ENCODE measurements at regions not wholly inside any gene's neighbourhood (a gene's known extent, or its start where the extent isn't known, plus 50 kb on each side); places are given as distances from the start of the nearest gene placed in this dataset.

- TF ChIP-seq PATZ1 (tag by site-specific recombination; IDR thresholded peaks at IDR 0.05) (no peak), TRIM28 (IDR thresholded peaks at IDR 0.05; ENCODE audit: borderline replicate concordance, low read length) (no peak), ZNF324 (tag by site-specific recombination; IDR thresholded peaks at IDR 0.05) (no peak), ZNF184 (tag by site-specific recombination; IDR thresholded peaks at IDR 0.05) (no peak), TCF7L2 (IDR thresholded peaks at IDR 0.05; ENCODE audit: borderline replicate concordance, low read depth, low read length) (no peak), ZNF239 (tag by site-specific recombination; IDR thresholded peaks at IDR 0.05) (no peak), ZNF768 (tag by site-specific recombination; IDR thresholded peaks at IDR 0.05) (no peak), ZNF311 (tag by site-specific recombination; IDR thresholded peaks at IDR 0.05; ENCODE audit: borderline replicate concordance) (no peak)
Observed at GRCh38 chr11:21892736-21893564, 299.9 kb upstream of the ANO5 start.

Measured in HEK293 (cell line).